NCI-H748 (cell line): ENCODE measurements at regions not wholly inside any gene's neighbourhood (a gene's known extent, or its start where the extent isn't known, plus 50 kb on each side); places are given as distances from the start of the nearest gene placed in this dataset.
A peak's percentile ranks its signal among the peaks of the same experiment; 100 is the strongest.
"Not testable (repeated sequence)": the region's sequence is repeated elsewhere in the genome, so short reads cannot be mapped to it uniquely, and the experiment has no call there.

Experiments
- DNase-seq: peaks from one replicate; lab custom pipeline; 2025; ENCODE audit not compliant: unreplicated experiment; lab: John Stamatoyannopoulos, UW

DNA sequence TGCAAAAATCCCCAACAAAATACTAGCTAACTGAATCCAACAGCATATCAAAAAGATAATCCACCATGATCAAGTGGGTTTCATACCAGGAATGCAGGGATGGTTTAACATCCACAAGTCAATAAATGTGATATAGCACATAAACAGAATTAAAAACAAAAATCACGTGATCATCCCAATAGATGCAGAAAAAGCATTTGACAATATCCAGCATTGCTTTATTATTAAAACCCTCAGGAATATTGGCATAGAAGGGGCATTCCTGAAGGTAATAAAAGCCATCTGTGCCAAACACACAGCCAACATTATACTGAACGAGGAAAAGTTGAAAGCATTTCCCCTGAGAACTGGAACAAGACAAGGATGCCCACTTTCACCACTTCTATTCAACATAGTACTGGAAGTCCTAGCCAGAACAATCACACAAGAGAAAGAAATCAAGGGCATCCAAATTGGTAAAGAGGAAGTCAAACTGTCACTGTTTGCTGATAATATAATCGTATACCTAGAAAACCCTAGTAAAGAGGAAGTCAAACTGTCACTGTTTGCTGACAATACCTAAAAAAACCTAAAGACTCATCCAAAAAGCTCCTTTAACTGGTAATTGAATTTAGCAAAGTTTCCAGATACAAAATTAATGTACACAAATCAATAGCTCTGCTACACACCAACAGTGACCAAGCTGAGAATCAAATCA lies 109.8 kb downstream of the RNASET2 start:
- DNase-seq: not testable (repeated sequence)

DNA sequence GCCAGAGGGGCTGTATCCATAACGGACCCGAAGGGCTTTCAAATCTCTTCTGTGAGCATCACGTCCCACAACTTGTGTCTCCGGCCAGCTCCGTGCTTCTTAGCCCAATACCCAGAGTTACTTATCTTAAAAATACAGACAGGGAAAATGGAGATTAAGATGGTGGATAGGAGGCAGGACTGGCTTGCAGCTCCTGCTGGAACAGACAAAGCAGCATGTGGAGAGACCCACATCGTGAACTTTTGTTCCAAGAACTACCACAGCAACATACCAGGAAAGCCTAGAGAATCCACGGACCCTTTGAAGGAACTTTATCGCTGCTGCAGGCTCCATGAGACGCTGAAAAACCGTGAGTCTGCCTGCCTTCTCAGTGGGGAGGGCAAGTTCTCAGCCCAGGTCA lies 113.7 kb downstream of the RNASET2 start:
- DNase-seq: no peak

DNA sequence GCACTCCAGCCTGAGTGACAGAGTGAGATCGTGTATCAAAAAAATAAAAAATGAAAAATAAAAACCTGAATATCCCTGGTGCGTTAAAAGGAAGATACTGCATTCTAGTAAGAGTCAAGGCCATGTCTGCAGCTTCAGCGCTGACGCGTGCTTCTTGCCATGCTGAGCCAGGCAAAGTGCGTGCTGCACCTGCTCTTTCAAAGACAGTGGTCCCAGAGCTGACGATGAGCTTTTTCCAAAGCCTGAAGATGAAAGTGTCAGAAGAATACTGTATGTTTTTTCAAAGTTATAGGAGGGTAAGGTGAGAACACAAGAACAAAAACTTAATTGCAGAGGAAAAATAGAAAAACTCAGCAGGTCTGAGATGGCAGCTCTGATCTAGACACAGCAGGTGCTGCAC lies 115.1 kb downstream of the RNASET2 start:
- DNase-seq: peak; percentile 69

DNA sequence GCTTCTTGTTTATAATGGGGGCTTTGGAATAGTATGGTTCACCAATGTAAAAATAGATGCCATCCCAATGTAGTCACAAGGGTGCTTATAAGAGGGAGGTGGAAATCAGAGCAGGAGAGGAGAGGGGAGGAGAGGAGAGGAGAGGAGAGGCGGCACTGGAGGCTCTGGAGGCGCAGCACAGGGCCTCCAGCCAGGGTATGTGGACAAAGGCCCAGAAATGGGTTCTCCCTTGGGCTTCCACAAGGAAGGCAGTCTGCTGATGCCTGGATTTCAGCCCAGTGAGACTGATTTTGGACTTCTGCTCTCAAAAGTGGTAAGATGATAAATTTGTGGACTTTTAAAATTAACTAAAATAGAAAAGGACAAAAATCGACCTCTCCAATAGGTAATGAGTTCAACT lies 116.8 kb downstream of the RNASET2 start:
- DNase-seq: no peak

DNA sequence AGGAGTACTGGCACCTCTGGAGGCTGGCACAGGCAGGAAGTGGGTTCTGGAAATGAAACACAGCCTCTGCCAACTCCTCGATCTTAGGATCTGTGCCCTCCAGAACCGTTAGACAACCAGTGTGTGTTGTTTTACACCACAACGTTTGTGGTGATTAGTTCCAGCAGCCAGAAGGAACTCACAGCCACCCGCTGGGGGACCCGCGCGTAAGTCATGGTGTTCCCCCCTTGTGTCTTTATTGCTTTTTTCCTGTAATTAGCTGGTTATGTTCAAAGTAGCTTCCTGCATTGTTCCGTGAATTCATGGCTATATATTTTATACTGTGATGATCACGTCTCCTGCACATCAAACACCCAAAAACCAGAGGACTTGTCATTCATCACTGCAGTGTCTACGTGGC lies 117.4 kb downstream of the RNASET2 start:
- DNase-seq: no peak

DNA sequence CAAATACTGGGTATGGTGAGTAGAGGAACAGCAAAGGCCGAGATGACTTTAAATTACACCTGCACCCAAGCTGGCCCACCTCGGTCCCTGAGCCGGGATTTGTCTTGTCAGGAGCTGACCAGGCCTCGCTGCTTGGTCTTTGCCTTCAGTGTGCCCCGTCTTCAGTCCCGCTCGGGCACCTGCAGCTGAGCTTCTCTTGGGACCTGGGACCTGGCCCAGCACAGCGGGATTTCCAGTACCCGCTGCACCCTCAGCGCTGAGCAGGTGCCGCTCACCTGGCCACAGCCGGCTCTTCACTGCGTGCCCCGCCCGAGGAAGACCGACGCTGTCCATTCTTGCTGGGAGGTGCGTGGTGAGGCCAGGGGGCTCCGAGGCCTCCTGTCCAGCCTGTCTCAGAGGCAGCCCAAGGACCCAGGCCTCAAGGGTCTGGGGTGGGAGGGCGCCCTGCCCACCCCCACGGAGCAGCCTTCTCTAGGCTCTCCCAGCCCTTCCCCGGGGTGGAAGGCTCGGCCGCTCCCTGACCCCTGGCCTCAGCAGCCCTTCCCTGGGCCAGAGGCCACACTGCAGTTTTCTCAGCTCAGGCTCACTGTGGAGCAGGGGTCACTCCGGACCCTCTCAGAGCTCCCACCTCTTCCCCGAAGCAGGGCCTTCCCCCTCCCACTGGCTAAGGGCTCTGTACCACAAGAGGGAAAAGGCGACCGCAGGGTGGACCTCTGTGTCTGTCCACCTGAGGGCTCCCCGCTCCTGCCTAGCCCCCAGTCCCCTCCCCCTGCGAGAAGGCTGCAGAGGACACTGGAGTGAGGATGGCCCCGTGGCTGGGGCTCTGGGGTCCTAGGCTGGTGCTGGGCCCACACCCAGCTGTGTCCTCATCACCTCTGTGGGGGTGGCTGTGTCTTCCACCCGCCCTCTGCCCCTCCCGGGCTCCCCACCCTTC lies 119.3 kb downstream of the RNASET2 start:
- DNase-seq: no peak

DNA sequence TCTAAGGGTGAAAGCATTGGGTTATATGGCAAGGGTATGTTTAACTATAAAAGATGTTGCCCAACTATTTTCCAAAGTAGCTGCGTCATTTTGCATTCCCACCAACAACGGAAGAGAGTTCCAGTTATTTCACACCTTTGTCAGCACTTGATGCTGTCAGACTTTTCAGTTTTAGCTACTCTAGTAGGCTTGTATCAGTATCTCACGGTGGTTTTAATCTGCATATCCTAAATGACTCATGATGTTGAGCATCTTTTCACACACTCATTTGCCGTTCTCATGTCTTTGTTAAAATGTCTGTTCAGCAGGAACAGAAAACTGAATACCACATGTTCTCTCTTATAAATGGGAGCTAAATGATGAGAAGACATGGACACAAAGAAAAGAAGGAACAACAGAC lies 122.3 kb downstream of the RNASET2 start:
- DNase-seq: no peak

DNA sequence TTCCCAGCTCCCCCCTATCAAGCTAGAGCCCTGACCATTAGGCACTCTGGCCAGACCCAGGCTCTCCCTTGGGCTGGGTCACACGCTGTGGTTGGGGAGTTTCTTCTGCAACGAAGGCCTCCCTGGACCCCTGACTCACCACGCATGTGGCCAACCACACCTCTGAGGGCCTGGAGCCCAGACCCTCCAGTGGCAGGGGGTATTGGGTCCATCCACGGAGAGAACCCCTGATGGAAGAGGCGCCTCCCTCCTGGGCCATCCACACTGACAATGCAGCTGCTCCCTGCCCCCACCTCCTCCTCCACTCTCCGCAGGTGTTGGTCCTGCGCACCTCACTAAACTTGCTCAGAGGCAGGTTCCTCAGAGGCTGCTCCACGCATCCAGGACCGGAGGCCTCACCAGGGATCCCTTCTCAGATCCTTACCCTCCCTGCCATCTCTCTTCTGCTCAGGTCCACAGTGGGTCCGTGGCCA lies 125.4 kb downstream of the RNASET2 start:
- no peak for DNase-seq

DNA sequence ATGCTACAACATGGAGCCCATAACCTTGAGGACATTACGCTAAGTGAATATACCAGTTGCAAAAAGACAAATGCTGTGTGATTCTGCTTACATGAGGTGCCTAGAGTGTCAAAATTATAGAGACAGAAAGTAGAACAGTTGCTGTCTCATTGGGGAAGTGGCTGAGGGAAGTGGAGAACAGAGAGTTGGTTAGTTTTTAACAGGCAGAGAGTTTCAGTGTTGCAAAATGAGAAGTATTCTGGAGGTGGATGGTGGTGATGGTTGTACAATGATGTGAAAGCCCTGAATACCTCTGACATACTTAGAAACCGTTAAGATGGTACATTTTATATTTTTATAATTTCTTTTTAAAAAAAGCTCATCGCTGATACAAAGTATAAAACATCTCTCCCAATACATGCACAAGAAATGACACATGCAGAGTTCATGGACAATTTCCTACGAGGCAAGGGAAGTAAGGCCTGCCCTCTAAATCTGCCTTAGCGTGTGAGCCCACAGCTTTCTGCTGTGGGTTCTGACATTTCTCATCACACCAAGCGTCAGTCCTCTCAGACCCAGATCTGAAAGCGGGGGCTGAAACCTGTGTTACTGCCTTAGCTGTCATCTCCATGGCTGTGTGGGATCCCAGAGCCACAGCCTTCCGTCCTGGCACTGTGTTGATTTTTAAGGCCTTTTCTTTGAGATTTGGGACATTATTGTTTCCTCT lies 126.0 kb downstream of the RNASET2 start:
- no peak for DNase-seq

DNA sequence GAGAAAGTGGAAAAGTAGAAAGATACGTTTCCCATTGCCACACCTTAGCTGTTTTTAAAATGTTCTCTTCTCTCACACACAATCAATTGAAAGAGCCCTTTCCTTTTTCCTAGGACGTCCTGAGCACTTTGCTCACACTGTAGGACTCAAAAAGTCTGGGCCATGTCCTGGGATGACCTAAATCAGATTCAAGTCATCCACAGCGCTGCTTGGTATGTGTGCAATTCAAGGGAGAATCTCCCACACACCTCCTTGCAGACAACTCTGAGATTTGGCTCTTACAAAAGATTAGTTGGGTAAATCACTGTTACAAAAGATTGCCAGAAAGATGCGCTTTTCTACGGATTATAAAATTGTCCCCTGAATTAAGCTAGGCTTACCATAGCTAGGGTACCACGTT lies 130.1 kb downstream of the RNASET2 start:
- no peak for DNase-seq

DNA sequence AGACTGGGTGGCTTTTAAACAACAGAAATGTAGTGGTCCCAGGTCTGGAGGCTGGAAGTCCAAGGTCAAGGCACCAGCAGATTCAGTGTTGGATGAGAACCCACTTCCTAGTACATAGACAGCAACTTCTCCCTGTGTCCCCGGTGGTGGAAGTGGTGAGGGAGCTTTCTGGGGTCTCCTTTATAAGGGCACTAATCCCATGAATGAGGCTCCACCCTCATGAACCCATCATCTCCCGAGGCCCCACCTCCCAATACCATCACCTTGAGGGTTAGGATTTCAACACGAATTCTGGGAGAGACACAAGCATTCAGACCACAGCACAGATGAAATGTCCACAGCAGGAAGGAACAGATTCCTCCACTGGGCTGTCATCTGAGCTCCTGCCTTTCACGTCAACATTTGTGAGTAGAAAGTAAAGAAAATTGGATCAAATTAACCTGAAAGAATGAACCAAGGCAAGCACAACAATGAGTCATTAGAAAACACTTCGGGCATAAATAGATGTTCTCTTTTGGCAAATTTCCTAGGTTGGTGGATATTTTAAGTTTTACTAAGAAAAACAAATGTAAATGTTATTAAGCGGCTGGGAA lies 130.7 kb downstream of the RNASET2 start:
- no peak for DNase-seq

DNA sequence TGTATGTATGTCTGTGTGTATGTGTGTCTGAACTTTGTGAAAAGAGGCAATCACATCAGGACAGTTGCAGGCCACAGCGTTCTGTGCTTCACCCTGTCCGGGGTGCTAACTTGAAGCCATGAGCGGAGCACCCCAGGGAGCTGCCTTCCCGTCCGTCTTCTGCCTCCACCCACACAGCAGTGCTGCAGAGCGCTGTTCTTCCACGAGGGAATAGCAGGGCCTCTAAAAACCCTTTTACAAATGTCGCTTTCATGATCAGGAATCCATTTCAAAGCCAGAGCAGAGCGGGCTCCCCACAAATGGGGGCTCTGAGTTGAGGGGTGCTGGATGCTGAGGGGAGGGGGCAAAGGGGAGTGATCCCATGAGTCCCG lies 131.5 kb downstream of the RNASET2 start:
- DNase-seq: no peak

DNA sequence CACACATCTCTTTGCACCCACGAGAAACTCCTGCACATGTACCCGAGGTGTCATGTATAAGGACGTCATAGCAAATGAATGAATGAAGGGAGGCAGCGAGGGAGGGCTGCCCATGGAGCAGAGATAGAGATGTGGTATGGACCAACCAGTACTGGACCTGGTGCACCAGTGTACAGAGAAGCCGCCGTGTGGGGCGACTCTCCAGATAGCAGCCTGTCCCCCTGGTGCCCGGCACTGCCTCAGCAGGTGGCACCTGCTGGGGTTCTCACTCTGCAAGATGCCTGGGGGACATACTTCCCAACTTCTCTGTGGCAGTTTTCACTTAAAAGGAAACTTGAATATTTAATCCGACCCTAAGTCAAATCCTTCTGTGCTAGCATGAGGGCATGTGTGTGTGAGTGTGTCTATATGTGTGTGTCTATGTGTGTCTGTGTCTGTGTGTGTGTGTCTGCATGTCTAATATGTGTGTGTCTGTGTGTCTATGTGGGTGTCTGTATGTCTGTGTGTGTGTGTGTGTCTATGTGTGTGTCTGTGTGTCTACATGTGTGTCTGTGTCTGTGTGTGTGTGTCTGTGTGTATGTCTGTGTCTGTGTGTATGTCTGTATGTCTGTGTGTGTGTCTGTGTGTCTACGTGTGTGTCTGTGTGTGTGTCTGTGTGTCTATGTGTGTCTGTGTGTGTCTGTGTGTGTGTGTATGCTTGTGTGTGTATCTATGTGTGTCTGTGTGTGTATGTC lies 132.0 kb downstream of the RNASET2 start:
- DNase-seq: no peak

DNA sequence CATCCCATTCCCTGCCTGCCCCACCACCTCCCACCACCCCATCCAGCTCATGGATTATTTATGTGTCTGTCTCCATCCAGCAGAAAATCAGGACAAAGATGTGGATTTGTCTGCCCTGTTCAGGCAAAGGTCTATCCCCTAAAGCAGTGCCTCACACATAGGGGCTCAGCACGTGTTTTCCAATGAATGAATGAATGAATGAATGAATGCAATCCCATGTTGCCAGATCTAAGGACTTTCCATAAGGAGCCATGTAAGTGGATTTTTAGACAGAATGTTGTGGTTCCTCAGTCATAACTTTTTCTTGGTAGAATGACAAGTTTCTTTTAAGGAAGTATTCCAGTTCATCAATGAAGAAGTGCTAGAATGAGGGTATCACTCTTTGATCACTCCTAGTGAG lies 133.7 kb downstream of the RNASET2 start:
- no peak for DNase-seq

DNA sequence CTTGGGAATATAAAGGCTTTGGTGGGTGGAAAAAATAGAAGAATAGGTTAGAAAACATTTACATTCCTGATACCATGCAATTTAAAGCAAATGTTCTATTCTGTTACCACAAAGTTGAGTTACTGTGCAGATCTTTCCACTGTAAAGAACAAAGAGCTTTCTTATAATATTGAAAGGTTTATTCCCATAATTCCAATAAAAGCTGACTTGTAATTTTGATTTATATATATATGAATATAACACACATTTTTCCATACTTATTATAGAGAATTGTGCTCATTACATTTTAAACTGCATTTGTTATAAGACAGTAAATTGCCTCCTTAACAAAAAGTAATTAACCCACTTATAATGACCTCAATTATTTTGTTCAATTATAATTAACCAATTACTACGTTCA lies 135.9 kb downstream of the RNASET2 start:
- no peak for DNase-seq

DNA sequence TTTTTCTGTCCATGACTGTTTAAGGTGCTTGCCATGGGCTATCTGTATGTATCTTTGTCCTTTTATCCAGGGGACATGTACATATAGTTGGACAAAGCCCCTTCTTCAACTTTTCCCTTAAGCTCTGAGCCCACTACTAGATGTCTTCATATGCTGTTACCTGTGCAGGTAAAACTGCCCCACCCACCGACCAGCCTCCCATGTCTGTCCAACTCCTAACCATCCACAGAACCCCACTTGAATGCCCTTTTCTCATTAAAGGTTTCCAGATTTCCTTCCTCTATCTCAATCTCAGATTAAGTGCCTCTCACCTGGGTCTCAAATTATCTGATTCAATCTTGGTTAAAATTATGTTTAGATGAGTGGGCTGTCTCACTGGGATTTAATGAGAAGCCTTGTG lies 136.3 kb downstream of the RNASET2 start:
- DNase-seq: no peak

DNA sequence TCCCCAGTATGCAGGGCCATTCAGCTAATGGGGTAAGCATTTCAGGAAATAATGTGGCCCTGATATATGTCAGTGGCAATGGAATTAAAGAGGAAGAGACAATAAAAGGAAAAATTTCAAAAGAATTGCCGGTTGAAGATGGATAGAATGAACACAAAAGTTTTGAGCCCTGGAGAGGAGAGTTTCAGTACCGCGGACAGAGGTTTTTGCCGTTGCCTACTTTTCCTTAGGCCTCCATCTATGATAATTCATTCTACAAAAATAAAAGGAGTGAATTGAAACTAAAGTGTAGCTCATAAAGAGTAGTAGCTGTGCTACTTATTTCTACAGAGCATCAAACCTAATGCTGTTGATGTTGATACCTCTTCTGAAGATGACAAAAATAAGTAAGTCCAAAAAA lies 140.7 kb downstream of the RNASET2 start:
- no peak for DNase-seq

DNA sequence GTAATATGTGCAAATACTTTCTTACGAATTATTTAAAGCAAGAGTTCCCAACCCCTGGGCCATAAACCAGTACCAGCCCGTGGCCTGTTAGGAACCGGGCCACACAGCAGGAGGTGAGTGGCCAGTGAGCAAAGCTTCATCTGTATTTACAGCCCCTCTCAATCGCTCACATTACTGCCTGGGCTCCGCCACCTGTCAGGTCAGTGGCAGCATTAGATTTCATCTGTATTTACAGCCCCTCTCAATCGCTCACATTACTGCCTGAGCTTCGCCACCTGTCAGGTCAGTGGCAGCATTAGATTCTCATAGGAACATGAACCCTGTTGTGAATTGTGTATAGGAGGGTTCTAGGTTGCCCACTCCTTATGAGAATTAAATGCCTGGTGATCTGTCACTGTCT lies 142.0 kb downstream of the RNASET2 start:
- DNase-seq: peak; percentile 48

DNA sequence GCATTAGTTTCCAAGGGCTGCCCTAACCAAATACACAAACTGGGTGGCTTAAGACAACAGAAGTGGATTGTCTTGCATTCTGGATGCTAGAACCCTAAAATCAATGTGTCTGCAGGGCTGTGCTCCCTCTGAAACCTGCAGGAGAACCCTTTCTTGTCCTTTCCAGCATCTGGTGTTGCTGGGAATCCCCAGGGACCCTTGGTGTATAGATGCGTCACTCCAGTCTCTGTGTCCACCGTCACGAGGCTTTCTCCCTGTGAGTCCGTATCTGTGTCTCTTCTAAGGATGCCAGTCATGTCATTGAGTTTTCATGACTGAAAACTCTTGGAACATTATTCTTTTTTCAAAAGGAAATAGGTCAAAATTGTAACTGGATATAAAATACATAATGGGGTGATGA lies 142.9 kb downstream of the RNASET2 start:
- DNase-seq: no peak

DNA sequence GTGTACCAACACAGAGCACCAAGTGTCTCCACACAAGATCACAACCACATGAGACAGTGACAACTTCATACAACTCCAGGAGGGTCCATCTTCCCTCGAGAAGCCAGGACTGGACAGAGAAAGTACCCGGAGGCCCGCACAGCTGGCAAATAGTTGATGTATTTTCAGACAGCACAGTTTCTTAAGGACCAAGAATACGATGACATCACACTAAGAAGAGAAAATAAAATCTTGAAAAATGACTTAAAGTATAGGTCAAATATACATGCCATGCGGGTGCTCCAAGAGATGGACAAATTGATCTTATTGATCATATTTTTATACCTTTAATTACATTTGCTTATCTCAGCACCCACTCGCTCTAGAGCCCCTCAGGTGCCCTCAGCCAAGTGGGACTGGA lies 145.5 kb downstream of the RNASET2 start:
- DNase-seq: no peak

DNA sequence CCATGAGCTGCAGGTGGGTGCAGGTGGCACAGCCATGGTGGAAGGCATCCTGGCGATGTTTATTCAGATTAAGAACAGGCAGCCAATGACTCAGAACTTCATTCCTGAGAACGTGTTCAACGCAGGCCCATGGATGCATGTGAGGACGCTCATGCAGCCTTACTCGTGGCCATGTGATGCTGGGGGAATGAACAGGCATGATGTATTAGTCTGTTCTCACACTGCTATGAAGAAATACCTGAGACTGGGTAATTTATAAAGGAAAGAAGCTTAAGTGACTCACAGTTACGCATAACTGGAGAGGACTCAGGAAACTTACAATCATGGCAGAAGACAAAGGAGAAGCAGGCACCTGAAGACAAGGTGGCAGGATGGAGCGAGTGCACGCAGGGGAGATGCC lies 146.6 kb downstream of the RNASET2 start:
- no peak for DNase-seq
